Duodenal mucosa (tissue), 2 donors: ENCODE measurements at regions not wholly inside any gene's neighbourhood (a gene's known extent, or its start where the extent isn't known, plus 50 kb on each side); places are given as distances from the start of the nearest gene placed in this dataset.

Experiments
- H3K27ac ChIP-seq: one replicate; pipeline ENCODE4 v1.7.0; 2013; ENCODE audit warnings: low read depth, low read length
- H3K27me3 ChIP-seq, 2 donors: one replicate each; pipeline ENCODE4 v1.7.0; 2013; ENCODE audit warnings: low read length in 2 of 2, control low read depth in 1 of 2; ENCODE audit not compliant: insufficient read depth in 2 of 2, control insufficient read depth in 1 of 2
- H3K36me3 ChIP-seq, 2 donors: one replicate each; pipeline ENCODE4 v1.7.0; 2013; ENCODE audit warnings: low read length in 2 of 2, control low read depth in 1 of 2; ENCODE audit not compliant: insufficient read depth in 2 of 2, control insufficient read depth in 1 of 2
- H3K4me1 ChIP-seq, 2 donors: one replicate each; pipeline ENCODE4 v1.7.0; 2013; ENCODE audit warnings: low read length in 2 of 2, control low read depth in 1 of 2; ENCODE audit not compliant: insufficient read depth in 2 of 2, control insufficient read depth in 1 of 2
- H3K4me3 ChIP-seq, 2 donors: one replicate each; pipeline ENCODE4 v1.7.0; 2013; ENCODE audit warnings: low read length in 2 of 2, low read depth in 1 of 2
- H3K9ac ChIP-seq, 2 donors: one replicate each; pipeline ENCODE4 v1.7.0; 2013; ENCODE audit warnings: low read length in 2 of 2, low read depth in 1 of 2
- H3K9me3 ChIP-seq, 2 donors: one replicate each; pipeline ENCODE4 v1.7.0; 2013; ENCODE audit warnings: low read length in 2 of 2, control low read depth in 1 of 2; ENCODE audit not compliant: control insufficient read depth in 1 of 2

DNA sequence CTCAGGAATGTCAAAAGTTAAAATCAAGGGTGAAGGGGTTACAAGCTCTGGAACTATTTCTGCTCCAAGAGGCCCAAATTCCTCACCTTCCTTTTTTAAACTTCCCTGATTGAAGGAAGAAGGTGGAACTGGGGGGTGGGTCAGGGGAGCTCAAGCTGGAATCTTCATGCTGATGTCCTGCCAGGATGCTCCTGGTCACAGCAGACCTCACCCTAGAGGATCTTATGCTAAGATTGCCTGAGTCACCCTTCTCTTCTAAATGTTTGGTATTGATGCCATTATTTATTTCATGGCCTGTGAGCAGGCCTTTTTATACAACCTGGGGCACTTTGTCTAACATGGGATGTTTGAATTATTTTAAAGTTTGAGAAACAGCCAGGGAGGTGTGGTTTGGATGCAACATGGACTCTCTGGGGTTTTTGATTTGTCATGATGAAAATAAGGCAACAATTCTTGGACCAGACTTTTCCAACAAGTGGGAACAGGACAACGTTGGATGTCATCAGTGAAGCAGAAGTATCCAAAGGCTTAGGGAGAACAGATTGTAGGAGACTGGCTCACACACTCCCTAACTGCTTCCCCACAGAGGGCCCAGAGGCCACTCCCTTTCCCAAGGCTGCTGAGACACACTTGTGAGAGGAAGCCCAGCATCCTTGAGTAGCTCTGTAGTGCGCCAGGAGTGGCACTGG lies 420.2 kb upstream of the MEX3C start:
- no peaks in the 10 kb centered on the region for H3K9me3 ChIP-seq
- no peak overlapping the region for H3K27ac ChIP-seq
- no peak overlapping the region for H3K9ac ChIP-seq
- no peaks in the 10 kb centered on the region for H3K36me3 ChIP-seq
- no peaks in the 10 kb centered on the region for H3K4me1 ChIP-seq
- peaks cover 6 to 12% of the 10 kb centered on the region in 2 donors for H3K27me3 ChIP-seq
- H3K4me3 ChIP-seq, result no peak overlapping the region

DNA sequence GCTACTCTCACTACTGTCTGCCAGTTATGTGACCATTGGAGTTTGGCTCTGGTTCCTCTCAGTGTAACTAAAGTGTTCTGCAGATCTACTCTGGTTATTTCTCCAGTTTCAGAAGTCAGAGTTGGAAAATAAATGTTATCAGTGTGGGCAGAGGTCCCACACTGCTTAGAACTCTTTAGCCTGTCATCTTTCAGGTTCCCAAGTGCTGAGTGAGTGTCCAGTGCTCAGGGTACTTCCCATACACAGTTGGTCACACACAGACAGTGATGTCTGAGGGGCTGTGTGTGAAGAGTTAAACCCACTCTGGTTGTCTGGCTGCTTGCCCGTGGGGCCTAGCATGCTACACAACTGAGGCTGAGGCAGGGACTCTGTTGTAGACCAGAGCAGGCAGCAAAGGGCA lies 421.8 kb upstream of the MEX3C start:
- Histone ChIP-seq H3K4me3 (no peak overlapping the region), H3K4me1 (no peaks in the 10 kb centered on the region), H3K27me3 (peaks cover 6 to 15% of the 10 kb centered on the region in 2 donors), H3K9me3 (no peaks in the 10 kb centered on the region), H3K27ac (no peak overlapping the region), H3K9ac (no peak overlapping the region), H3K36me3 (no peaks in the 10 kb centered on the region)

- Histone ChIP-seq H3K9me3 (no peaks in the 10 kb centered on the region), H3K4me1 (no peaks in the 10 kb centered on the region), H3K36me3 (no peaks in the 10 kb centered on the region), H3K4me3 (no peak overlapping the region), H3K27me3 (peaks cover 6 to 15% of the 10 kb centered on the region in 2 donors), H3K27ac (no peak overlapping the region), H3K9ac (no peak overlapping the region)
Observed at GRCh38 chr18:51621113-51621863, 423.8 kb upstream of the MEX3C start.

GRCh38 chr18:51621864-51622160 lies 424.3 kb upstream of the MEX3C start:
- no peaks in the 10 kb centered on the region for H3K4me1 ChIP-seq
- H3K36me3 ChIP-seq, result no peaks in the 10 kb centered on the region
- H3K9ac ChIP-seq, result no peak overlapping the region
- no peak overlapping the region for H3K4me3 ChIP-seq
- no peaks in the 10 kb centered on the region for H3K9me3 ChIP-seq
- H3K27me3 ChIP-seq, result peaks cover 6 to 15% of the 10 kb centered on the region in 2 donors
- H3K27ac ChIP-seq, result no peak overlapping the region

DNA sequence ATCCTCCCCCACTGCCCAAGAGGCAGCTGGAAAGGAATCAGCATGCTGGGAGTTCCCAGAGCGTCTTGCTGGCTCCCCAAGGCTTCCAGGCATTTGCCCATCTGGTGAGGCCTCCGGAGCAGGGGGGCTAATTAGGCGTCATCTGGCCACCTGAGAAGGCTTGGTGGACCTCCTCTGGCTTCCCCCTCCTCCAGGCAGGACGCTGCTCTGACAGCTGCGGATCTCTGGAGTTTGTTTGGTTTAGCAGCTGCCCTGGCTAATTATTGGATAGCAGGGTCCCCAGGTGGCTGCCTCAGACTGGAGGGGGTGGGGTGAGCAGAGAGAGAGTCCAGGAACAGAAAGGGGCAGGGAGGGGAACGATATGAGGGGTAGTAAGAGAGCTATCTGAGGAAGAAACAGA lies 425.2 kb upstream of the MEX3C start:
- H3K27ac ChIP-seq, result no peak overlapping the region
- no peaks in the 10 kb centered on the region for H3K4me1 ChIP-seq
- H3K27me3 ChIP-seq, result peaks cover 6 to 15% of the 10 kb centered on the region in 2 donors
- no peaks in the 10 kb centered on the region for H3K36me3 ChIP-seq
- no peak overlapping the region for H3K4me3 ChIP-seq
- H3K9ac ChIP-seq, result no peak overlapping the region
- no peaks in the 10 kb centered on the region for H3K9me3 ChIP-seq

DNA sequence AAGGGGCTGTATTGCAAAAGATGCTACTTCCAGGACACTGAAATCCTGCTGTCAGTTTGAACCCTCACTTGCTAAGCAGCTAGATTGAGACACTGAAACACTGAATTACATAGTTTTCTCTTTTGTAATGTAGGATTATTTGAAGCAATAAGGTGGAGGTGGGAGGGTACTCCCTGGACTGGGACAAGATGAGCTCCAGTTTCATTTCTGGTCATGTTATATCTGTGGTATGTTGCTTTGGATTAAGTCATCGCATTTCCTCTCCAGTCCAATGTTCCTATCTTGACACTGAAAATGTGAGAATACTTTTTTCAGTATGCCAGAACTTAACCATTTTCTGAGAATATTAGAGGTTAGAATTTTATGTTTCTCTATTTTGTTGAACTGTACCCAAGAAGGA lies 426.2 kb upstream of the MEX3C start:
- H3K9ac ChIP-seq, result no peak overlapping the region

DNA sequence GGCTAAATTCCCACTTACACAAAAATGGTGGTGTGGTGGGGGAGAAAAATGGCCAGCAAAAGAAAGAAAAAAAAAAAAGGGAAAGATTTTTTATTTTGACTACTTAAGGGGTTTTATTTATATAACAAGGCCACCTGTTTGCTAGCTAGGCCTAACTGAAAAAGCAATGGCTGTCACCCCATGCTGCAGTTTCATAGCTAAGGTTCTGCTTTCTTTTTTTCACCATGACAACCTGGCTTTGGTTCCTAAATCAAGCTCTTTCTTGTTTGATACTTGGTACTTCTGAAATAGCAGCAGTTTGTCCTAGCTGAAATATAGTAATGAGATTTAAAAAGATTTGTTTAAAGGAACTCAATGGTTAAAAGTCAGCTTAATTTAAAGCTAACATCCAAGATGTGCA lies 433.2 kb upstream of the MEX3C start:
- Histone ChIP-seq H3K27ac (no peak overlapping the region), H3K4me1 (no peaks in the 10 kb centered on the region), H3K36me3 (no peaks in the 10 kb centered on the region), H3K9me3 (no peaks in the 10 kb centered on the region), H3K4me3 (no peak overlapping the region), H3K27me3 (no peaks in the 10 kb centered on the region), H3K9ac (no peak overlapping the region)

More for the DNA sequence above, 426.2 kb upstream of the MEX3C start:
- Histone ChIP-seq H3K4me3 (no peak overlapping the region), H3K4me1 (no peaks in the 10 kb centered on the region), H3K27me3 (peaks cover 6 to 15% of the 10 kb centered on the region in 2 donors), H3K36me3 (no peaks in the 10 kb centered on the region), H3K9me3 (no peaks in the 10 kb centered on the region), H3K27ac (no peak overlapping the region)

DNA sequence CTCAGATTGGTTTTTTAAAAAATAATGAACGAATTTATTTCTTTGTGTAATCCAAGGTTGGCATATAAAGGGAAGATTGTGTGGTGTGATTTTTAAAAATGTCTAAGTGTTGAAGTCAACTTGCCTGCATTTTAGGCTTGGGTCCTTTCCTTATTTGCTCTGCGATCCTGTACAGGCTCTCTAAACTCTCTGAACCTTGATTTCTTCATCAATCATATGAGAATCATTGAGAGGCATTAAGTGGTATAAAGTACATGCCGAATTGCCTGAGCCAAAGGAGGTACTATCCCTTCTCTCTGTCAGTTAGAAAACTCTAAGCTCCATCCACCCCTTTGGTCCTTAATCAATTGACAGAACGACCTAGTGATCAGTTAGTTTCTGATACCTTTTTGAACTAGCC lies 440.4 kb upstream of the MEX3C start:
- Histone ChIP-seq H3K4me3 (no peak overlapping the region), H3K9me3 (no peaks in the 10 kb centered on the region), H3K36me3 (no peaks in the 10 kb centered on the region), H3K27me3 (no peaks in the 10 kb centered on the region), H3K4me1 (no peaks in the 10 kb centered on the region), H3K9ac (no peak overlapping the region), H3K27ac (no peak overlapping the region)

DNA sequence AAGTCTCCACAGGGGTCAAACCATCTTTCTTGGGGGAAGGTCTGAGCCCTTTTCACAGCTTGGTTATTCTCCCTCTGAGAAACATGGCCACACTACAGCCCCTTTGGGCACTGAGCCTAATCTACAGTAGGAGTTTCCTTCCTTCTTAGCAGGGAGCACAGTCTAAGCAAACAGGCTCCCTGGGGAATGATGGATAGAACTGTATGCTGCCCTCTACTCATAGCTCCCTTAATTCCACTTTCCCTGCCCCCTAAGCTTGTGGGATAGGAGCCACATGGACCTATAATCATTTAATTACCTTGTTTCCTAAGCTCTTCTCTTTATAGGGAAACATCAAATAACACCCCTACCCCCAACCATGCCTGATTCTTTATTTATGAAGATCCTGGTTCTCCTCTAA lies 442.1 kb upstream of the MEX3C start:
- H3K9ac ChIP-seq, result no peak overlapping the region
- no peak overlapping the region for H3K27ac ChIP-seq
- no peak overlapping the region for H3K4me3 ChIP-seq
- no peaks in the 10 kb centered on the region for H3K36me3 ChIP-seq
- H3K4me1 ChIP-seq, result no peaks in the 10 kb centered on the region
- no peaks in the 10 kb centered on the region for H3K9me3 ChIP-seq
- H3K27me3 ChIP-seq, result no peaks in the 10 kb centered on the region

- Histone ChIP-seq H3K36me3 (no peaks in the 10 kb centered on the region), H3K27ac (no peak overlapping the region), H3K9me3 (no peaks in the 10 kb centered on the region), H3K4me3 (no peak overlapping the region), H3K9ac (no peak overlapping the region), H3K4me1 (no peaks in the 10 kb centered on the region), H3K27me3 (no peaks in the 10 kb centered on the region)
Observed at GRCh38 chr18:51643483-51643882, 446.0 kb upstream of the MEX3C start.
